ENCODE measurements at regions not wholly inside any gene's neighbourhood (a gene's known extent, or its start where the extent isn't known, plus 50 kb on each side); places are given as distances from the start of the nearest gene placed in this dataset.

DNA sequence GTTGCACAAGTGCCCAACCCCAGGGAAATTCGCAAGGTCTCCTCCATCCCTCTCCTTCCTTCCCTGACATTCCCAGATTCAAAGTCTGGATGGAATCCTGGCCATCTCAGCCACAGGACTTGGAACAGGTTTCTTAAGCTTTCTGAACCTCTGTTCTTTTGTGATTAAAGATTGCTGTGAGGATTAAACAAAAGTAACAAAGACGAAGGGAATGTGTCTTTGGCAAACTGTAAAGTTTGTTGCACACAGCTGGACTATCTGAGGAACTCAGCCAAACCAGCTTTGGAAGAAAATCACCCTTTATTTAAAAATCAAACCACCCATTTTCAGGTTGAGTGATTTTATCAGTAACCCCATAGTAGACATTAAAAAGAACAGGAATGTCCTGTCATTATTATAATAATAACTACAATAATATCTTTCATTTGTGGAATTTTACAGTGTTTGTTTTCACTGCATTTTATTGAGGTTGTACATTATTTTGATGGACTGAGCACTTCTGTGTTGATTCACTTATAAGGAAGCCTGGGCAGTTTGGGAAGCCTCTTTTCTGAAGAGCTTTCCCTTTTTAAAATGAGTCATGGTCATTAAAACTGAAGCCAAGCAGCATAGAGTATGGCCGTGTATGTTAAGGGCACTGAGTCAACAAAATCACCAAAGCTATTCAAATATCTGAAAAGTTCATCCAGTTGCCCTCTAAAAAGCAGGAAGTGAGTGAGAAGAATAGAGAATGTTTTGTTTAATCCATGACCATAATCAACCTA is 310.2 kb downstream of the AGTPBP1 start:
- Histone ChIP-seq H3K27ac (no peak overlapping the region), H3K4me3 (no peak overlapping the region)

DNA sequence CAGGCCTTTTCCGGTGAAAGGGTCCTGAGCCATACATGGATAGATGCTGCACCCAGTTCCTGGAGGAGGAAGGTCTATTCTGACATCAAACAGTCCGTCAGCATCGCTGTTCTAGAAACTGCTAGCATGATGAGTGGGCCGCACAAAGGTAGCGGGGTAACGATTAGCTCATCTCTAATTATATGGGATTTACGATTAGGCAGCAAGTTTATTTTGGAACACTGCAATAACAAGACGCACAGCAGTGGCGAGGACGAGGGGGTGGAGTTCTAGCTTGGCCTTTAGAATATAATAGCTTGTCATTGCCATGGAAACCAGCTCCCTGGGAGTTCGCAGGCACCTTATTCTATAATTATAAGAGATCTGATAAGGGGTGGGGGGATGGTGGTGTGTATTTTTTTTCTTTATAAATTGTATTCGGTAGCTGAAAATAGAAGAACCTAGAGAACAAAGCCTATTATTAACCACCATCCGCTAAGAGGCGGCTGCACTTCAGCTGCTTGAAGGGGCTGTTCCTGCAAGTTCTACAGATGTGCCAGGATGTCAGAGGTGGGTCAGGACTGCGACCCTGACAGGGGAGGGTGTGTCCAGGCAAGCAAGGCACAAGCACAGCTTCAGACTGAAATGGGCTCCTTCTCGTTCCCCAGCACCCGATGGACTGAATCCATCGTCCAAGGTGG is 311.0 kb downstream of the AGTPBP1 start:
- no peak overlapping the region for H3K4me3 ChIP-seq
- H3K27ac ChIP-seq = no peak overlapping the region

DNA sequence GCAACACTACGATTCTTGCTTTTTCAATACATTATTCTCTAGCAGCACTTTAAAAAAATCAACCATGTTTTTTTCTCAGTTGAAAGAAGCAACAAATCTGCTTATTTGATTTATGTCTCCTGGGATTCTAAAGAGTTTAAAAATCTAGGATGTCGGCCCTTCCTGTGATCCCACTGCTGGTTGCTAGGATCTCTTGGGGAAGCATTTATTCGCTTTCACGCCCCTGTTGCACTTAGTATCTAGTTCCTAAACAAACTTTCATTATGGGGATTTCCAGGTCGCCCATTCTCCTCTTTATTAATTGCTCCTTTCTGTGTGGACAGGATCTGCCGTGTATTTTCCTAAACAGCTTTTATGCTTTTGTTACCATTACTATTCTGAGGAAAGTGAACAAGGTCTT is 313.5 kb downstream of the AGTPBP1 start:
- Histone ChIP-seq H3K4me3 (no peak overlapping the region), H3K27ac (no peak overlapping the region)

DNA sequence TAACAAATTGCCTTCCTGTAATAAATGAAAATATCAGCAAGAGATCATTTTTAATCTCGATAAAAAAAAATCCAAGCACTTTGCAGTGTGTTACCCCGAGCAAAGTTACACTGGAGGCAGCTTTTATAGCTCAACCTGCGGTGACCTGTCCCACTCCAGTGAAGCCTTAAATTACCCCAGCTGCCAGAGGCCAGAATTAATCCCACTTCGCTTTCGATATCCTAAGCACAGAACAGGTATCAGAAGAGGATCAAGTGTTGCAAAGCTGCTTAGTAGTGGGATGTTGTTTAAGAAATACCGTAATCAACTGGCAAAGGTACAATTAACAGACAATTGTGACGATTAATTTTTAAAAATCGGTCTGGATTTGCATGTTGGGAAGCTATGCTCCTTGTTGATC is 314.0 kb downstream of the AGTPBP1 start:
- no peak overlapping the region for H3K4me3 ChIP-seq
- H3K27ac ChIP-seq = no peak overlapping the region

DNA sequence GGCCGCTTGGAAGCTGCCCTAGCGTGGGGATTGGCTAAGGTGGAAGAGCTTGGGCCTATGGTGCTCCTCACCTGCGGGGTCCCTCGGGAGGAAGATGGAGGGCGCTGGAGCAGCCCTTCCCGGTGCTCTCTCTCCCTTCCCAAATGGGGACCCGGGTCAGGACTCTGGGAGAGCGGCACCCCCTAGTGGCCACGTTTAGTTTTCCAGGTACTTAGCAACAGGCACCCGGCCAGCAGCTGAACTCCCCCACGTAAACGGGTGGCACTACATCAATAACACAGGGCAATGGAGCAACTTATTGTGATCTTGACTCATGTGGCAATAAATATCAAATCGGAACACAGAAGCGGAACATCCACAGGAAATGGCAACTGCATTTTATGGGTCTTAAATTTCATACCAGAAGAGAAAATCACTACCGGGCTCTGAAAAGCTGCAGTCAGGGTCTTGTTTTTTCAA is 316.6 kb downstream of the AGTPBP1 start:
- Histone ChIP-seq H3K27ac (no peak overlapping the region), H3K4me3 (no peak overlapping the region)

DNA sequence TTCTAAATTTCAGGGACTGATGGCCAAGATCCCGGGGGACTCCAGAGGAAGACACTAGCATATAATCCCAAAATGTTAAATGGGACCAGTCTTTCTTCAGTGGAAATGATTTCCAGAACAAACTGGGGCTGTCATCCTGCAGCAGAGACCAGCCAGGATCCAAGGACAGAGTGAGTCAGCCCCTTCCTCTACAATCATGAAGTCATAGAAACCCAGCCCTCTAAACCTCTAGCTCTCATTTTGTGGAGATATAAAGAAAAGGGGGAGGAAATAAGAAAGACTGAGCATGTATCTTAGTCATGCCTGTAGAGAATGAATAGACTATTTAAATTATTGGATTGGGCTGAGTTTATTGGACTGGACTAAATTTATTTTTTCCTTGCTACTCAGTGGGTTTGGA is 318.3 kb downstream of the AGTPBP1 start:
- no peak overlapping the region for H3K27ac ChIP-seq
- H3K4me3 ChIP-seq = no peak overlapping the region

DNA sequence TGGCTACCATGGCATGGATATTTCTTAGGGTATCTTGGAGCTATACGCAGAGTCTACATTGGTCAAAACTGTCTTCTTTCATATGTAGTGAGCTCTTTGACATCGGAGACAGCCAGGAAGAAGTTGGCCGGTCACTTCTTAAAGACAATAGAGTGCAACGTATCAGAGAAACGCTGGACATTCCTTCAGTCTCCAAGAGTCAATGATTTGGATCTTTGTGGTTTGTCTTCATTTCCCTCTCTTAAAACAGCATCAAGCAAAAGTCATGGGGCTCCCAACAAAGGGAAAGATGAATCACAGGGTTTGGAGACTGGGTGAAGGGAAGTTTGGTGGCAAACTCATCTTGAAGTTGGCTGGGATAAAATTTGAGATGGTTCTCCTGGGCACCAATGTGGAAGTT is 320.1 kb downstream of the AGTPBP1 start:
- H3K27ac ChIP-seq = no peak overlapping the region

DNA sequence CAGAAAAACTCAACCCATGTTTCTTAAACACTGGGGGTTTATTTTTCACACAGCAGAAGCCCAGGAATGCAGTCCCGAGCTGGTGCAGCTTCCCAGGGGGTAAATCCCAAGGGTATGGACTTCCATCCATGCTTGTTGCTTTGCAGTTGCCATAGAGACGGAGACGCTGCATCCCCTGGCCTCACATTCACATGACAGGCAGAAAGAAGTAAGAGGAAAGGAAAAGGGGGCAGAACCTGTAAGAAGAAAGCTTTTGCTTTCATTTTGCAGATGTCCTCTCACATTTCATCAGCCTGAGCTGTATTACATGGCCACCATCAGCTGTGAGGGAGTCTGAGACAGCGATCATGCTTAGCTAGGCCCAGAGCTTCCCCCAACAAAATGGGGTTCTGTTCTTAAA is 321.0 kb downstream of the AGTPBP1 start:
- Histone ChIP-seq H3K27ac (no peak overlapping the region), H3K4me3 (no peak overlapping the region)

More for the DNA sequence above, 320.1 kb downstream of the AGTPBP1 start:
- no peak overlapping the region for H3K4me3 ChIP-seq

DNA sequence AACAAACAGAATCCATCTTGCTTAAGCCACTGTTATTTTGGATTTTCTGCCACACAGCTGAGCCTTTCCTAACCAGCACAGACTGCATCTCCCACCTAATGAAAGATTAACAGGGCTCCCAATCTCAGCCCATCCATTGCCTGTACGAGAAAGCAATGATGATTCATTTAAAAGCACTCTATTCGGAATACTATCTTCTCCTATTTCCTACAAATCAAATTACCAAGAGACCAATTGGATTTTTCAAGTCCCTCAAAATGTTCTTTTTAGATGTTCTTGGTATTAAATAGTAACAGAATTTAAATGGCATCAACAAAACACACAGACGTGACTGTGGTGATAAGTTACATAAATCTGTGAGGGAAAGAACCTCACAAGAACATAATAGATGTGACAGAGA is 324.1 kb downstream of the AGTPBP1 start:
- Histone ChIP-seq H3K4me3 (no peak overlapping the region), H3K27ac (no peak overlapping the region)

DNA sequence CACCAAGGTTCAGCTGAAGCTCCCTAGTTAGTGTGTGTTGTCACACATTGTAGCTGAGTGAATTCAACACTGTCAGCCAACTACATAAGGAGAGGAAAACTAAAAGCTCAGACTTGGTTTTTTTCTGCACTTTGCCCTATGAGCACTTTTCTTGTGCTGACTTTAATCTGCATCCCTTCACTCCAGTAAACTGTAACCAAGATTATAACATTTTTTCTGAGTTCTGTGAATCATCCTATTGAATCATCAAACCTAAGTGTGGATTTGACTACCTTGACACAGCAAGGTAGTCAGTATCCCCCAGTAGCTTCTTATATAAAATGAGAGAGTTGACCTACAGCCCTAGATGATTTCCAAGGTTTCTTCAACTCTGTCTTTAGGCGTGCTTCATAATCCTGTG is 325.0 kb downstream of the AGTPBP1 start:
- Histone ChIP-seq H3K4me3 (no peak overlapping the region), H3K27ac (no peak overlapping the region)

DNA sequence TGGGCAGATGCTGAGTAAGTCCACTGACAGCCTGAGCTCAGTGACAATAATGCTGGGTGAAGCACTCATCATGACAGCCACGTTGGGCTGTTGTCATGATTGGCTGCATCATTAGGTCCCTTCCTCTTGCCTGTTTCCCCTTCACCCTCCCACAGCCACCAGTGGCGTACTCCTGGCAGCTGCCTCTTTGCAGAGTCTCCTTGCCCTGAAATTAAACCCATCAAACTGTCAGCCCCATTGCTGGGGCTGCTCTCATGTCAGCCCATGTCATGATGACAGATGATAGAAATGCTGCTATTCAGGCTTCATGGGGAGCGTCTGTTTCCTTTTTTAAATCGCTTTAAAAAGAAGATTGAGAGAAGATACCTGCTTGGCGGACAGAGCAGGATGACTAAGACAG is 327.4 kb downstream of the AGTPBP1 start:
- Histone ChIP-seq H3K27ac (no peak overlapping the region), H3K4me3 (no peak overlapping the region)

DNA sequence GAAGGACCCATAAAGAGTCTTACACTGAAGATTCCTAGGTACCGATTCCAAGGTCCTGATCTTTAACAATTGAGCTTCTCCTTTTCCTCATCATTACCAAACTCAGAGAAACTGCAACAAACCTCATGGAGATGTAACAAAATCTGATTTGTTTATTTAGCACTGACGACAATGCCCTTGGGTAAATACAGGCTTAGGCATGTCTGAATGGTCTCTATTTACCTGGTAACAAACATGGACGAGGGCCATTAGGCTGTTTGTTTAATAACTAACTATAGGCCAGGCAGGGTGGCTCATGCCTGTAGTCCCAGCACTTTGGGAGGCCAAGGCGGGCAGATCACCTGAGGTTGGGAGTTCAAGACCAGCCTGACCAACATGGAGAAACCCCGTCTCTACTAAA is 333.3 kb downstream of the AGTPBP1 start:
- Histone ChIP-seq H3K27ac (no peak overlapping the region), H3K4me3 (no peak overlapping the region)

DNA sequence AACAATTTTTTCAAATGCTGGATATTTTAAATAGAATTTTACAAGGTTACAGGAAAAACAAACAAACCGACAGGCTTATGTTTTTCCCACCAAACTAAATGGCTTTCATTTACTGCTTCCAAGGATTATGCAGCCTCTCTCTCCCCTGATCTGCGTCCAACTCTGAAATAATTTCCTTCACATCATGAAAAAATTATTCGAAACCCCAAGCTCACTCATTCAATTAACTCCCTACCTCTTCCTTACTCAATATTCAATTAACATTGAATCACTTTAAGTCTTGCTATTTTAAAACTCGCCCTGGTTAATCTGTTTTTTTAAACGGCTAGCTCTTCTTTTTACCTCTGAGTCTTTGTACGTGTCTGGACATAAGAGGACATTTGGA is 336.2 kb downstream of the AGTPBP1 start:
- no peak overlapping the region for H3K27ac ChIP-seq
- H3K4me3 ChIP-seq = no peak overlapping the region

DNA sequence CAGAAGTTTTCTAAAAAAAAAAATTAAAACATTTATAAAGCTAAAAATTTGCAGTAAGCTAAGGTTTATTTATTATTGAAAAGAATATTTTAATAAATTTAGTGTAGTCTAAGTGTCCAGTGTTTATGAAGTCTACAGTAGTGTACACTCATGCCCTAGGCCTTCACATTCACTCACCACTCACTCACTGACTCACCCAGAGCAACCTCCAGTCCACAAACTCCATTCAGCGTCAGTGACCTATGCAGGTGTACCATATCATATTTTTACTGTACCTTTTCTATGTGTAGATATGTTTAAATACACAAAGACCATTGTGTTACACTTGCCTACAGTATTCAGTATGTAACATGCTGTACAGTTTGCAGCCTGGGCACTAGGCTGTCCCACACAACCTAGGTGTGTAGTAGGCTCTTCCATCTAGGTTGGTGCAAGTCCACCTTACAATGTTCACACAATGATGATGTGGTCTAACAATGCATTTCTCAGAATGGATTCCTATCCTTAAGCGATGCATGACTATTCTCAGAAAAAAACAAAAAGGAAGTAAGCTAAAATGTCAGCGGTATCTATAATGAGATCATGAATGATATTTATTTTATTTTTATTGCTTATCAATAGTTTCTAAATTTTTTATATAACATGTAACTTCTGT is 336.7 kb downstream of the AGTPBP1 start:
- no peak overlapping the region for H3K27ac ChIP-seq
- no peak overlapping the region for H3K4me3 ChIP-seq

DNA sequence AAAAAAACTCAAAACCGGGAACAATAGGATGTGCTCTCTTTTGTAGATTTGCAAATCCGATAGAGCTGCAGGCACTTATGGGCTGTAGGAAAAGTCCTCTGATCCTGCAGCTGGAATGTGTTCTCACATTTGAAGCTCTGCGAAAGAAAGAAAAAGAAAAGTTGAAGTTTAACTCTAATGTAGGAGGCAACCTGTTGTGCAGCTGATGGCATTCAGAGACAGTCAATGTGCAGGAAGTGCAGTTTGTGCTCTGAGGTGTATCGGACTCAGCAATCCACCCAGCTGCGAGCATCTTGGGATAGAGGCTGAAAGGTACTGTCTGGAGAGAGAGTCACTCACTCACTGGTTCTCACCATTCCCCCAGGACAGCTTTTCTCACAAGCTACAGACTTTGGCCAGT is 339.2 kb downstream of the AGTPBP1 start:
- Histone ChIP-seq H3K4me3 (no peak overlapping the region), H3K27ac (no peak overlapping the region)

DNA sequence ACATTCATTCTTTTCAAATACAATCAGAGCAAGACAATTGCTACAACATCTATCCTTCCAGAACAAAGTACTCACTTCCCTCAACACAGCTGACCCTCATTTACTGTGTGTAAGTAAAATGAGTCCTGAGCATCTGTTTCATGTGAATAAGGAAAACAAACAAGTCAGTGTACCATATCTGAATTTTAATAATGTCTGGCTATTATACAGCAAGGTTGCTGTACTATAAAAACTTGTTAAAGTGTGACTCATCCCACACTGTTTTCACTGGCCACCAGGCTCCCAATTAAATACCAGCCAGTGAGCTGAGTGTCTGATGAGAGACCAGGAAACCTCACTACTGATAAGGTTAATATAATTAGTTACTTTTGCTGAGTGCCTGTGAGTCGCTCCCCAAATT is 339.8 kb downstream of the AGTPBP1 start:
- no peak overlapping the region for H3K27ac ChIP-seq

DNA sequence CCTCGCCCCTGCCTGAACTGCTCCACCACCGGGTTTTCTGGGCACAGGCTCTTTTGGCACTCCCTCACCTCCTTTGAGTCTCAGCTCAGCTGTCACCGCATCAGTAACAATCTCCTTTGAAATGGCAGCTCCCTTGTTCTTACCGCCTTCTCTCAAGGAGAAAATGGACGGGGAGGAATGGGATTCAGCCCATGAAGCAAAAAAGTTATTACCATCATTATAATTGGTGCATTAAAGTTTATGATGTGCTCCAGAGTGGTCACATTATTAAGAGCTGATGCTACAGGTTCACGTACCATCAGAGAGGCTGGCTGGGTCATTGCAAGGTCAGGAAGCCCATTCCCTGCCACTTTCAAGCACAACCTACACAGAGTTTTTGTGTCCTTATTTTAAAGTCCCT is 344.7 kb downstream of the AGTPBP1 start:
- no peak overlapping the region for H3K27ac ChIP-seq
- no peak overlapping the region for H3K4me3 ChIP-seq

More for the DNA sequence above, 339.8 kb downstream of the AGTPBP1 start:
- no peak overlapping the region for H3K4me3 ChIP-seq

DNA sequence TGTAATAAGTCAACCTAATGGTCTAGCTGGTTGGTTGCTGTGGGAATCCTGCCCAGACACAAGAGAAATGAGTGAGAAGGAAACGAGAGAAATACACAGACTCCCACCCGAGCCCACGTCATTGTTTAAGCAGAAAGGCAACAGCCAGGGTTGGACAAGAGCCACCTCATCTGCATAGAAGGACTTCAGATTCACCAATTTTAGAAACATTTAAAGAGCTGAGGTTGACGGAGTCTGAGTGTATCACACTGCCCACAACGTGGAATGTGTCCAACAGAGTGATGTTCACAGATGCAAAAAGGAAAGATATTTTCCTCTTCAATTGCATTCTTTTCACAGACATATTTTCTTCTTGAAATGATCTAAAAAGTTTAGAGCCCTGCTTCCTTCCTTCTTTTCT is 349.5 kb downstream of the AGTPBP1 start:
- H3K4me3 ChIP-seq = no peak overlapping the region

DNA sequence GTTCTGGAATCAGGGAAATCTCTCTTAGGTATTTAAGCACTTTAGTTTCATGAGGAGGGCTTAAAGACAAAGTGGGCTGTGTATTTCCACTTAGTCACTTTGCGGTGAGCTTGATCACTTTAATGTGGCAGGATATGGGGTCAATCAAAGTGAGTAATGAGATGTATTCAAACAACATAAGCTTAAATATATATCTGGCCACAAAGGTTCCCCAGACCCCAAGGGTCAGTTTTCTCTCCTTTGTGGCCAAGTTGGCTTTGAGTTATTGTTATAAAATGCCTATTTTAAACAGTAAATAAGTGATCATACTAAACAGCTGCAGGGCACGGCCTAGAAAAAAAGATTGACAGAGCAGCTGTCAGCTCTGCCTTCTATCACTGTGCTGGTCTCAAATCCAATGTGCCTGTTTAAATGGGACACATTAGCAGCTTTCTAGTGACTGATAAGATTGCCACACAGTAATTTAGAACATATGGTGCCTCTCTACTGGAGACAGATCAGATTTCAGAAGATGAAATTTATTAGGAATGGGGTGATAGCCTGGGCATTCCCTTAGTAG is 363.9 kb downstream of the AGTPBP1 start:
- H3K4me3 ChIP-seq = no peak overlapping the region
- no peak overlapping the region for H3K27ac ChIP-seq

More for the DNA sequence above, 349.5 kb downstream of the AGTPBP1 start:
- H3K27ac ChIP-seq = no peak overlapping the region

DNA sequence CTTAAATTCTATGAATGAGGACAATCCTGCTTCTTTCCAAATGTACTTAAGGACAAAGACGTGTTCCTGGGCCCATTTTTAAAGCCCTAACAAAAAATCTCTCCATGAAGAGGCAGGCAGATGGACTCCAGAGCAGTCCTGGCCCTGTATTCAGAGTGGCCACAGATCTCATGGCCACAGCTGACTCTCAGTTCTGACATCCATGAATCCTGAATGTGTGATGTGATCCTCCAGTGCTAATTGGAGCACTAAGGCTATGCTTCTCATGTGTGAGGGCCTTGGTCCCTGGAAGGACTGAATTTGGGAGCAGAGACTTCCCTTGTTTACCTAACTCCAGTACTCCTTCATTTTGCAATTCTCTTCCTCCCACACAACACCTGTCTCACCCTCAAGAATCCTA is 373.0 kb downstream of the AGTPBP1 start:
- H3K27ac ChIP-seq = no peak overlapping the region
- H3K4me3 ChIP-seq = no peak overlapping the region

DNA sequence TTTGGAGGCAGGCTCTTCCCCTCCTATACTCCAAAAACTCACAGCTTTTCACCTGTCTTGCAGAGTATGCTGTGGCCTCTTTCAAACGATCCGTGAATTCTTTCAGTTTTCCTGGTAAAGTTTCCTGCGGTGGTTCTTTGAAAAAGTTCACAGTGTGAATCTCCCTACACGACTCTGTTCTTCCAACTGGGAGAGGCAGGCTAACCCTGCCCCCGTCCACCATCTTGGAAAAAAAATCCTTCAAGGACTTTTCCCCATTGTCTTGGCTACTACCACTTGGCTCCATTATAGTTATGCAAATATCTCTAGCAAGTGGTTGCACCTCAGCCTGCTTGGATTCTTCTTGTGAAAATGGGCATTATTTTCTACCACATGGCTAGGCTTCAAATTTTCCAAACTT is 382.6 kb downstream of the AGTPBP1 start:
- Histone ChIP-seq H3K4me3 (no peak overlapping the region), H3K27ac (no peak overlapping the region)

All from skin epidermis (tissue), 12 donors.